GM19467 (cell line): ENCODE measurements at regions not wholly inside any gene's neighbourhood (a gene's known extent, or its start where the extent isn't known, plus 50 kb on each side); places are given as distances from the start of the nearest gene placed in this dataset.
"Not testable (repeated sequence)": the region's sequence is repeated elsewhere in the genome, so short reads cannot be mapped to it uniquely, and the experiment has no call there.

Experiments
- ATAC-seq: cut with Tn5 transposase; IDR thresholded peaks from one replicate; pipeline ENCODE4 v1.9.1; 2021; ENCODE audit warnings: mild to moderate bottlenecking, moderate library complexity; ENCODE audit not compliant: unreplicated experiment

- no peak for ATAC-seq
Measured at GRCh38 chr12:89192429-89192828, 159.9 kb downstream of the DUSP6 start.

GRCh38 chr12:89191597-89191996 is 160.7 kb downstream of the DUSP6 start:
- not testable (repeated sequence) for ATAC-seq

- ATAC-seq = no peak
Measured at GRCh38 chr12:89189448-89189847, 162.9 kb downstream of the DUSP6 start.

- ATAC-seq = no peak
Measured at GRCh38 chr12:89187507-89187906, 164.8 kb downstream of the DUSP6 start.

- ATAC-seq = no peak
Measured at GRCh38 chr12:89185889-89186288, 166.4 kb downstream of the DUSP6 start.

GRCh38 chr12:89185181-89185580 is 167.1 kb downstream of the DUSP6 start:
- ATAC-seq = no peak

GRCh38 chr12:89183985-89184435 is 168.3 kb downstream of the DUSP6 start:
- no peak for ATAC-seq

GRCh38 chr12:89181271-89181920 is 170.9 kb downstream of the DUSP6 start:
- no peak for ATAC-seq

GRCh38 chr12:89180496-89180895 is 171.8 kb downstream of the DUSP6 start:
- no peak for ATAC-seq

- ATAC-seq = no peak
Measured at GRCh38 chr12:89179983-89180382, 172.3 kb downstream of the DUSP6 start.

GRCh38 chr12:89179245-89179644 is 173.1 kb downstream of the DUSP6 start:
- ATAC-seq = no peak

- no peak for ATAC-seq
Measured at GRCh38 chr12:89177802-89178395, 174.4 kb downstream of the DUSP6 start.

GRCh38 chr12:89176676-89177075 is 175.6 kb downstream of the DUSP6 start:
- ATAC-seq = no peak

- ATAC-seq = no peak
Measured at GRCh38 chr12:89173678-89174077, 178.6 kb downstream of the DUSP6 start.

- ATAC-seq = no peak
Measured at GRCh38 chr12:89173096-89173495, 179.2 kb downstream of the DUSP6 start.

- no peak for ATAC-seq
Measured at GRCh38 chr12:89172224-89172623, 180.1 kb downstream of the DUSP6 start.

- no peak for ATAC-seq
Measured at GRCh38 chr12:89169321-89169720, 183.0 kb downstream of the DUSP6 start.

GRCh38 chr12:89167986-89168385 is 184.3 kb downstream of the DUSP6 start:
- ATAC-seq = no peak

GRCh38 chr12:89166525-89166934 is 185.8 kb downstream of the DUSP6 start:
- ATAC-seq = peak; percentile 92

GRCh38 chr12:89166121-89166520 is 186.2 kb downstream of the DUSP6 start:
- ATAC-seq = no peak

GRCh38 chr12:89165703-89166102 is 186.6 kb downstream of the DUSP6 start:
- ATAC-seq = no peak

- no peak for ATAC-seq
Measured at GRCh38 chr12:89163918-89164317, 188.4 kb downstream of the DUSP6 start.
